Cardiac fibroblast (primary cell): ENCODE measurements at regions not wholly inside any gene's neighbourhood (a gene's known extent, or its start where the extent isn't known, plus 50 kb on each side); places are given as distances from the start of the nearest gene placed in this dataset.
"Not testable (repeated sequence)": the region's sequence is repeated elsewhere in the genome, so short reads cannot be mapped to it uniquely, and the experiment has no call there.

ENCODE experiments used
- DNase-seq, 2 donors: peaks; one replicate each; pipeline versions ENCODE4 v3.0.0 to v3.0.0-alpha.2; 2010; ENCODE audit warnings: low read depth in 2 of 2
- H3K4me3 ChIP-seq, 2 donors: replicated peaks in 1 of 2; 1 replicate in 1 of 2; 2 replicates in 1 of 2; pipeline ENCODE4 v1.5.1; 2011; ENCODE audit warnings: low read depth in 2 of 2, low read length in 2 of 2, mild to moderate bottlenecking in 2 of 2, moderate library complexity in 1 of 2
- TF ChIP-seq, protein P1 (sequence below): IDR thresholded peaks from one replicate; pipeline ENCODE4 v1.5.1; 2011; ENCODE audit warnings: low read depth, mild to moderate bottlenecking, low read length, inconsistent platforms

DNA sequence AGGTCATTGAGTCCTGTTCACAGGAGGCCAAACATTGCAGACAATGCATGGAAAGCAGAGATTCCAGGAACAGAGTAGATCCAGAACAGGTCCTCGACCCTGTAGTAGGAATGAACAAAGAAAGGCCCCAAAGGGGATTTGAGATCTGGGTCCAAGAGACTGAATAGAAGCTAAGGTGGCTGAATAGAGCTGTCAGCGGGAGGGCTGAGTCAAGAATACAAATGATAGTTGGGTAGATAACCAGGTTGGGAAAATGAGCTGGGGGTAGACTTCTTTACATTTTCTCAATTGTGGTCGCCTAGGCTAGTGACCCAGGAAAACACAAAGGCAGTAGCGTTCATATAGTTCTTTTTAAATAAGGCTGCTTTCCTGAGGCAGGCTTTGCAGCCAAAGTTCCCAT is 103.4 kb upstream of the ELMO1 start:
- no peak overlapping the region for H3K4me3 ChIP-seq
- DNase-seq = no peak
- TF ChIP-seq, protein P1, sequence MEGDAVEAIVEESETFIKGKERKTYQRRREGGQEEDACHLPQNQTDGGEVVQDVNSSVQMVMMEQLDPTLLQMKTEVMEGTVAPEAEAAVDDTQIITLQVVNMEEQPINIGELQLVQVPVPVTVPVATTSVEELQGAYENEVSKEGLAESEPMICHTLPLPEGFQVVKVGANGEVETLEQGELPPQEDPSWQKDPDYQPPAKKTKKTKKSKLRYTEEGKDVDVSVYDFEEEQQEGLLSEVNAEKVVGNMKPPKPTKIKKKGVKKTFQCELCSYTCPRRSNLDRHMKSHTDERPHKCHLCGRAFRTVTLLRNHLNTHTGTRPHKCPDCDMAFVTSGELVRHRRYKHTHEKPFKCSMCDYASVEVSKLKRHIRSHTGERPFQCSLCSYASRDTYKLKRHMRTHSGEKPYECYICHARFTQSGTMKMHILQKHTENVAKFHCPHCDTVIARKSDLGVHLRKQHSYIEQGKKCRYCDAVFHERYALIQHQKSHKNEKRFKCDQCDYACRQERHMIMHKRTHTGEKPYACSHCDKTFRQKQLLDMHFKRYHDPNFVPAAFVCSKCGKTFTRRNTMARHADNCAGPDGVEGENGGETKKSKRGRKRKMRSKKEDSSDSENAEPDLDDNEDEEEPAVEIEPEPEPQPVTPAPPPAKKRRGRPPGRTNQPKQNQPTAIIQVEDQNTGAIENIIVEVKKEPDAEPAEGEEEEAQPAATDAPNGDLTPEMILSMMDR = no peak

DNA sequence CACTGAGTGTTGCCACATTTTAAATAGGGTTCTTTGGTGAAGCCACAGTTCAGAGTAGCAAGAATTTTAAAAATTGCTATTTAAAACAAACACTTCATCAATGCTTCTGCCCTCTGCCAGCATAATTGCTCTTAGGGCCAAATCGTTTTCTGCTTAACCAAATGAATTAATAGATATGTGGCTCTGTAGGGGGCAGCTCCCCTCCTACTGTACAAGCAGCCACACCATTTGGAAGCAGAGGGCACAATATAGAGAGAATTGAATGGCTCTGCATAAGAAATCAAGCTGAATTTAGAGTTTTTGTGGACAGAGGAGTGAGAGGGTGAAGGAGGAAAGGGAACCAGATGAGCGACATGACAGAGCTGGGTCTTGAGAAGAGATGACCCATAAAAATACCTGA is 103.8 kb upstream of the ELMO1 start:
- not testable (repeated sequence) for DNase-seq, H3K4me3 ChIP-seq

DNA sequence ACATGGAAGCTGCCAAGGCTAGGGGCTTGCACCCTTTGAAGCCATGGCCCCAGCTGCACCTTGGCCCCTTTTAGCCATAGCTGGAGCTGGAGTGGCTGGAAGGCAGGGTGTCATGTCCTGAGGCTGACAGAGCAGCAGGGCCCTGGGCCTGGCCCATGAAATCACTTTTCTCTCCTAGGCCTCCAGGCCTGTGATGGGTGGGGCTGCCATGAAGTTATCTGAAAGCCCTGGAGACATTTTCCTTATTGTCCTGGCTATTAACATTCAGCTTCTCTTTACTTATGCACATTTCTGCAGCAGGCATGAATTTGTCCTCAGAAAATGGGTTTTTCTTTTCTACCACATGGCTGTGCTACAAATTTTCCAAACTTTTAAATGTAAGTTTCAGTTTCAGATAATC is 106.9 kb upstream of the ELMO1 start:
- no peak overlapping the region for H3K4me3 ChIP-seq
- DNase-seq = no peak
- TF ChIP-seq, protein P1 = no peak

DNA sequence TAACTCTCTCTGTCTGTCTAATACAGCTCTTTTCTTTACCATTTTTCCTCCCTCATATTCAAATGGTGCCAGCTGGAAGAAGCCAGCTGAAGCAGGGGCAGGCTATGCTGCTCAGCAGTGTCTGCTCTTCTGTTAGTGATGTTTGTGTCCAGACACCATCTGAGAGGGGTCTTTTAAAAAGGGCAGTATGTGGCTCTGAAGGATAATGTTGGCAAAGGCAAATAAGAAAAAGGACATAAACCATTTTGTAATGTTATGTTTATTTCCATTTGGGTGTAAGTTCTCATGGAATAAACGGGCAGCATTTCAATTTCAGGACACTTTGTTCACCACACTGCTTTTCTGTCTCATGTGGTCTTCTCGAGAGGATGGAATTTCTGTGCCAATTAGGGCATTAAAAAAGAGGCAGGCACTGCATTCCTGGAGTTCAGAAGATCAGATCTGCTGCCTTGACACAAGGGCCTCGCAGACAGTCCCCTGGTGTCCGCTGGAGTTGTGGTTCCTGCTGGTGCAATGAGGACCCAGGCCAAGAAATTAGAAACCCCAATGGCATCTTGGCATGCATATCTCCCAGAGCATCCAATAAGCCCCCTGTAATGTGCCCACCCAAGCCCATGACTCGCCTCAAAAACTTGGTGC is 109.0 kb upstream of the ELMO1 start:
- DNase-seq = no peak
- no peak overlapping the region for H3K4me3 ChIP-seq
- TF ChIP-seq, protein P1 = no peak

DNA sequence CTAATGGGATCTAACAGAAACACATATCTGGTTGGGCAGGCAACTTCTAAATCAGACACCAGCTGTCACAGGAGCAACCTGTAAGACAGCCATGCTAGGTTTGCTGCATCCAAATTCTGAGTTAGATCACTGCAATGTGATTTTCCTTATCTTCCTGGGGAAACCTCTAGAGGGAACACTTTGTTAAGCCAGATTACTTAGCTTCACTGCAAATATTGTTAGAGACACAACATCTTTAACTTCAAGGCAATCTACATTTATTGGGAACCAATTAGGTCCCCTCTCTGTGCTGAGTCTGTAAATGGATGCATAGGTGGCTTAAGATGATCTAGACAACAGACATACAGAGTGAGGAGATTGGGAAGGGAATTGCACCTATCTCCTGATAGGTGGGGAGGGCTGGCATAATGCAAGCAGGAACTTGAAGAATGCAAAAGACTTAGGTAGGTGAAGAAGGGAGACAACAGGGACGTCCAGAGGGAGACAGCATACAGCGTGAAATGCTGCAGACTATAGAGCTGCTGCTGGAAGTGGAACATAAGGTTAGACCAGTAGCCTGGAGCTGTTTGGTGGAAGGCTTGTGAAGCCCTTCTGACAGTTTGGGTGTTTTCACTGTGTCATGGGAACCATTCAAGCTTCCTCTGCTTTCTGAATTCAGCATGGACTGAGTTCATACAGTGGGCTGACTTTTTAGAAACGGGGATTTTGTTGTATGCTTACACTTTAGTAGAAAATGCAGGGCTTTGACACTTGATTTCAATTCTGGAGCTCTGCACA is 109.8 kb upstream of the ELMO1 start:
- TF ChIP-seq, protein P1 = no peak
- DNase-seq = no peak
- H3K4me3 ChIP-seq = no peak overlapping the region

DNA sequence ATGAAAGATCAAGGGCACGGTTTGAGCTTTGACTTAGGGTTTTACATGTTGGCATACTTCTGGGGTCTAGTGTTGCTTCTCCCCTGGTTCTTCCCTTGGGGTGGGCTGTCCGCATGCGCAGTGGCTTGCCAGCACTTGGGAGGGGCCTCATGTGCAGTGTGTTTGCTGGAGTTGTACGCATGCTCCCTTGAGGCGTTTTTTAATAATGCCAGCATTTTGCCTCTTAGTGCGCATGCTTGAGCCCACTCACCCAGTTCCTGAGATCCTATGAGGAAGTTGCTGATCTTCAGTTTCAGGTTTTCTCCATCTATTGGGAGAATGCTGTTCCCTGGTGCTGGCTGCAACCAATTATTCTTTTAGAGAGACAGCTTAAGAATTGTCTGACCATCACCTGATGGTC is 113.4 kb upstream of the GPR141 start:
- TF ChIP-seq, protein P1 = no peak
- DNase-seq = no peak
- H3K4me3 ChIP-seq = no peak overlapping the region

DNA sequence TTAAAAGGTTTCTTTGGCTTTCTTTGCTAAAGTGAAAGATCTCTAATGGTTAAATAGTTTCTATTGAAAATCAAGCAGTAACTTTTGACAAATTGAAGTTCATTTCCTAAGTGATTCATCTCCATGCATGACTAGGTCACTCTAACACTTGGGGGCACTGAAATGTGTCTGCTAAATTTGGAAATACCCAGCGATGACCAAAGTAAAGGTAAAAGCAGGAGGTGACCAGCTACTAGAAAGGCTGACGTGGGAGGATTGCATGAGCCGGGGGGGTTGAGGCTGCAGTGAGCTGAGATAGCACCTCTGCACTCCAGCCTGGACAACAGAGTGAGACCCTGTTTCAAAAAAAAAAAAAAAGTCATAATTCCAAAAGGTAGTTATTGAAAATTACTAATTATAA is 111.8 kb upstream of the GPR141 start:
- no peak overlapping the region for H3K4me3 ChIP-seq
- no peak for DNase-seq
- TF ChIP-seq, protein P1 = no peak
